ENCODE measurements at regions not wholly inside any gene's neighbourhood (a gene's known extent, or its start where the extent isn't known, plus 50 kb on each side); places are given as distances from the start of the nearest gene placed in this dataset.

DNA sequence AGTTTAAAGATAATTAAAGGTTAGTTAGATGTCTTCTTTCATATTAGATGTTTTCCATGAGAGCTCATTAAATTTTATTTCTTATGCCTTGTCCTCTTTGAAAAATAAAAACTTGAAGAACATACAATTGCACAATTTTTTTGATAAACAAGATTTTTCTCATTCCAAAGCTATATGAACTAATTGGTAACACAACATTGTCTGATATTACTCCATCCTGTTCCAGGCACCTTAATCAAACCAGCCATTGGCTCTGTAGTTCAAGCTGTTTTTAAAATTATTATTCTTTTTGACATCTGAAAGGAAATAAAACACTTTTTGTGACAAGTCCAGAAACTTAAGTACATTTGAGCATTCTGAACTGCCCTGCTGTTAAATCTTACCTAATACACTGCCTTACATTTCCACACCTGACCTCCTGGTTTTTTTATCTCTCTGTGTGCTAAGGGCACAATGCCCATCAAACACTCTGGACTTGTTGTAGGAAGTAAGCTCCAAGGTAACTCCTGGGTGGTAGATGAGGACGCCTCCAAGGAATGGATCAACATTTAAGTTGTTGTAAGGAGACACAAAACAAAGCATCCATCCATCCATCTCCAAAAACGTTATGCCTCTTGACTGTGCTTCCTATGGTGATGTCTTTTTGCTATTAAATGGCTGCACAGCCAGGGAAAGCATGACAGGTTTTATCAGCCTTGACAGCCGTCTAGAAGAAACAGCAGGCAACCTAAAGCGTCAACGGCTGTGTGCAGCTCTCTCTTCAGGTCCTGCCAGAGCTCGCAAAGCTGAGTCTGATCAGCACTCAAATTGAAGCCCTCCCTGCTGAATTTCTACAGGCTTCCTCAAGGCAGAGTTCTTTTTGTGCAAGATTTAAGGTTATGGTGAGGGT lies 449.9 kb upstream of the FLRT2 start:
- no peak for DNase-seq

DNA sequence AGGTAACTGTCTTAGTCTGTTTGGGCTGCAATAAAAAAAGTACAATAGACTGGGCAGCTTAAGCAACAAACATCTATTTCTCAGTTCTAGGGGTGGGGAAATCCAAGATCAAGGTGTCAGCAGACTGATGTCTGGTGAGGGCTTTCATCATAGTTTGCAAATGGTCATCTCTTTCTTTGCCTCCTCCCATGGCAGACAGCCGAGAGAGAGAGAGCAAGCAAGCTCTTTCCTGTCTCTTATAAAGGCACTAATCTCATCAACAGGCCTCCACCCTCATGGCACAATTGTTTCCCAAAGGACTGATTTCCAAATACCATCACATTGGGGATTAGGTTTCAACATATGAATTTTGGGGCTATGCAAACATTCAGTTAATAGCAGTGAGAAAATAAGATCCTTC lies 445.6 kb upstream of the FLRT2 start:
- no peak for DNase-seq

DNA sequence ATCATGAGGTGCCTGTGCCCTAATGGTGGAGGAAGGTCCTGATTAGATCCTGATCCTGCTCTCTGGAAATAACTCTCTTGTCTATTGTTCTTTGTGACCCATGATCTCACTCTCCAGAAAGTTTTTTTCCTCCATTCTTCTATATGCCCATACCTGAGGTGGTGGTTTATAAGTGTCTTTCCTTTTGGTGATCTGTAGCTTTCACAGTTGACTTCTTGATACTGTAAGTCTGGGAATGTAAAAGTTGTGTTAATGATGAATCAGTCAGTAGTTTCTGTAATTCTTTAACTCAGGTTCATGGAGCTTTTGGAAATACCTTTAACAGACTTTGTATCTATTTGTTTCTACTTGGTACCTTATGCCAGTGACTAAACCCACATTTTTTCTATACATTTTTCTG lies 444.0 kb upstream of the FLRT2 start:
- no peak for DNase-seq

- no peak for DNase-seq
Observed at GRCh38 chr14:85087201-85087600, 442.7 kb upstream of the FLRT2 start.

- DNase-seq, result no peak
Observed at GRCh38 chr14:85088192-85088591, 441.8 kb upstream of the FLRT2 start.

GRCh38 chr14:85090681-85091080 lies 439.3 kb upstream of the FLRT2 start:
- no peak for DNase-seq

DNA sequence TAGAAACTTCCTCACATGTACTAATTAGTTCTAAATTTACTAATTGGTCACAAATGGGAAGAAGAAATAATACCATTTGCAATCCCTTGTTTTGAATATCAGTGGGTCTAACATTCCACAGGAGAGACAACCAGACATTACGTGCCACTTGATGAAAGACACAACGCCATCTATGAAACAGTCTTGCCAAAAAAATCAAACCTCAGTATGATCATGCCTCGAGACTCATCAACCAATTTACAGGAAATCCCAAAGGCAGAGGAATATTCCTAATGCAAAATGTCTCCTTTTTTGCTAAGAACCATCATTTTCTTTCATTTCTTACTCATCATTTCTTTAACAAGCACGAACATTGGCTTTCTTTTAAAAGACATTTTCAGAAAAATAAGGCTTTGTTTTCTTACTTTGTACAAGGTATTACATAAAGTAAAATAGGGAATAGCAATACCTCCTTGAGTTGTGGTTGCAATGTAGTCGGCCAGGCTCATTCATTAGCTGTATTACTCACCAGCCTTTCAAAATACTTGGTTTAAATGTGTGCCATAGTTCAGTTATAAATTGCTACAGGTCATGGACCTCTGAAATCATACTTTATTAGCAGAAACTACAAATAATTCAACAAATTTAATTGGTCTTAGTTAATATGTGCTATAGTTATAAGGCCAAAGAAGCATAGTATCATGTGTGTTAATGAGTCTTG lies 436.2 kb upstream of the FLRT2 start:
- no peak for DNase-seq

- no peak for DNase-seq
Observed at GRCh38 chr14:85102591-85102990, 427.4 kb upstream of the FLRT2 start.

GRCh38 chr14:85106506-85106905 lies 423.4 kb upstream of the FLRT2 start:
- no peak for DNase-seq

DNA sequence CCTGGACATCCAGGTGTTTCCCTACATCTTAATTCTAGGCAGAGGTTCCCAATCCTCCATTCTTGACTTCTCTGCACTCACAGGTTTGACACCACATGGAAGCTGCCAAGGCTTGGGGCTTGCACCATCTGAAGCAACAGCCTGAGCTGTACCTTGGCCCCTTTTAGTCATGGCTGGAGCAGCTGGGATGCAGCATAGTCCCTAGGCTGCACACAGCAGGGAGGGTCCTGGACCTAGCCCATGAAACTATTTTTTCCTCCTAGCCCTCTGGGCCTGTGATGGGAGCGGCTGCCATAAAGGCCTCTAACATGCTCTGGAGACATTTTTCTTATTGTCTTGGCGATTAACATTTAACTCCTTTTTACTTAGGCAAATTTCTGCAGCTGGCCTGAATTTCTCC lies 417.2 kb upstream of the FLRT2 start:
- DNase-seq, result no peak

DNA sequence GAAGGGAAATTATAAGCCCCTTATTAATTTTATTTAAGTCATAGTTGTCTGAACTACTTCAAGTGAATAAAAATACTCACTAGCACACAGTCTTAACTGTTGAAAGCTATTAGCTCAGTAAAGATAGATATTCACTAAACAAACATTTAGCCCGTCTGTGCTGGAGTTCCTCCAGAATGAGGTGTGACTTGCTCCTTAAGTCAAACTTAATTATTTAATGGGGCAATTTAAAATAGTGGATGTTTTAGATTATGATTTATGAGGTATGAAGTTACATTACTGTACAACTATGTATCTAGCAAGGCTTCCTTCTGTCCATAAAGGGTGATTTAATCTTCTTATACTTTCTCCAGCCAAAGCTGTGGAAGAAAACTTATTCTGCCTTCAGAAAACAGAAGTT lies 414.0 kb upstream of the FLRT2 start:
- DNase-seq, result no peak

DNA sequence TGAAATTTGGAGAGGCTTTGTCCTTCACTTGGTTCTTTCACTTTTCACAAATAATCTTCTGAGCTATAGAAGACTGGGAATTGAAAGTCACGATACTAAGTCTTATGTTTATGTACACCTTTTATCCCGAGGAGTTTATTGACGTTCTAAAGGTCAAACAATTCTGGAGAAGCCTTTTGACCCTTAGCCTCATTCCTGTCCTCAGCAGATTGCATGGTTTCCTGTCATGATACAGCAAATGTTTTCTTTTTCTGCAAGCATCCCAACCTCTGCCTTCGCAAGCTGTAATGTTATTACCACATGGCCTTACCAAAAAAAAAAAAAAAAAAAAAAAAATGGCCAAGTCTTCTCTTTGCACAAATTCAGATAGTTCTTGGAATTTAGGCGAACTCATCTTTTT lies 411.7 kb upstream of the FLRT2 start:
- no peak for DNase-seq

DNA sequence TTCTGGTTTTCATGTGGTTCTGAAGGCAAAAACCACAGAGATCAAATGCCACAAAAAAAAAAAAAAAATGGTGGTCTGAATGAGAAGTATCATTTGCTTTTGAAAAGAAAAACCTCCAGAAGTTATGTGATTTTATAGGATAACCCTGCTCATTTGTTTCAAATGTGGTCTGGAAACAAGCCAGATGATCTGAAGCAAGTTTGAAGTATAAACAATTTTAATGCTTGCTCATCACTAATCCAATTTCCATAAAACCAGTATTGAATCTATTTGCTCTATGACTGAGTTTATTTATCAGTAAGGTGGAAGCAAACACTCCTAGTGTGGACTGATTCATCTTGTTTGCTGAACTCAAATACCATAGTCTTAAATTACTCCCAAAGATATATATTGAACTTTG lies 407.3 kb upstream of the FLRT2 start:
- DNase-seq, result no peak

GRCh38 chr14:85123755-85124154 lies 406.2 kb upstream of the FLRT2 start:
- no peak for DNase-seq

DNA sequence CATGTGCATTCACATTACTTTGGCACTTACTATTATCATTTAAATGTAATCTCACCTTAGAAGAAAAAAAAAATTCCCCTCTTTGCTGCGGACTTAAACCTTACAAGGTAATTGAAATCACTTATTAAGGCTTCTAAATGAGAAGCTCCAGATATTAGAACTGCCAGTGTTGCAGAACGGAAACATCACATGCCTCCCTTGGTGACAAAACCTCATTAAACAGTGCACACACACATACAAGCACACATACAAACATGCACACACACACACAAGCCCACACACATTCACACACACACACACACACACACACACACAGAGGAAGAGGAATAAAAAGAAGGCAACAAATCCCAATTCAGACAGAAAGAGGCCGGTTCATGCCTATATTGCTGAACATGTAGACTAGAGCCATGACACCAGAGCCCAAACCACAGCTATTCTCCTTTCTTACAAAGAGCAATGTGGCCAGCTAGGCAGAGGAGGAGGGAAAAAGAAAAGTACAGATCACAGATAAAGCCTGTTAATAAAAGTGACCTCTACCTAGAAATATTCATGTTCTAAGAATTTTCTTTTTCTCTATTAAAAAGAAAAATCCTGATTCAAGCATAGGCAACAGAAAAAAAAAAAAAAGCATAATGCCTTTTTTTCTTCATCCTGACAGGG lies 405.2 kb upstream of the FLRT2 start:
- no peak for DNase-seq

DNA sequence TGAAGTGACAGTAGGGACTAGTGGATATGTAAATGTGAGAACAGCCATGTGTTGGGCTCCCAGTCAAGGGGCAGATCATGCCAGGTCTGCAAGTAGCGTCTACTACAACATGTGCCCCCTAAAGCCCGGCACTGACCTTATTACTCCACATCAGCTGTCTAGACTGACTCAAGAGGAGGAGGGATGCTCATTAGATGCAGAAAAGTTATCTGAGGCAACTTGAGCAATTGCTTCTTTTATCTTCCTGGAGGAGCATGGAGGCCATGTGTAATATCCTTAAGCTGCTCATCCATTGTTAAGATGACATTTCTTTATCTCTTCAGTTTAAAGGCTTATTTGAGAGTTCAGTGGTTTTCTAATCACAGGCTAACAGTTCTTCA lies 404.7 kb upstream of the FLRT2 start:
- no peak for DNase-seq

GRCh38 chr14:85129921-85130320 lies 400.0 kb upstream of the FLRT2 start:
- no peak for DNase-seq

DNA sequence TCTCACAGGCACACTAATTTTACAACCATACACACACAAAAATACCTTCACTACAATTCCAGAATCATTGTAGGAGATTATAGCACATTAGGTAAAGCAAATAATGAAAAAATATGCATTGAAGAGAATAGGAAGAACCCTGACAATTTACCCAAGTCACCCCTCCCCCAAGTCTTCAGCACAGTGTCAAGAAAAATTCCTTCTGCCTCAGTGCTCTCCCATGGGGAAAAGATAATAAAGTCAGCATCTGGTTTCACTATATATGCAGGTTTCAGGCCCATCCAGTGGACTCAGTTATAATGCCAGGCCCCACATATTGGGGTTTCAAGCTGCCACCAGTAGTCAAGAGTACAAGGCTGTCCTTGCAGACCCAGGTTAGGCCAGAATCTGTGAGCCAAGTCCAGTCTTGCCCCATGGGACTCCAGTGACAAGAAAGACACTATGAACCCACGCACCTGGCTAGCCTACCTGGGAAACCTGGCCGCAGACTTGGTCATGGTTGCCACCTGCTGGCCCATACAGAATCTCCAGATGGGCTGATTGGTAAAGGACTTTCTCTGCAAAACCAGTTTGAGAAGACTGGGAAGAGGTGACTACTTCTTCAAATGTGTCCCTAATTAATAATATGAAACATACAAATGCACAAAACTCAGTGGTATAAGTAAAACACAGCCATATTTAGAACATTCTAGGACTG lies 398.6 kb upstream of the FLRT2 start:
- no peak for DNase-seq

- DNase-seq, result no peak
Observed at GRCh38 chr14:85142982-85143381, 387.0 kb upstream of the FLRT2 start.

DNA sequence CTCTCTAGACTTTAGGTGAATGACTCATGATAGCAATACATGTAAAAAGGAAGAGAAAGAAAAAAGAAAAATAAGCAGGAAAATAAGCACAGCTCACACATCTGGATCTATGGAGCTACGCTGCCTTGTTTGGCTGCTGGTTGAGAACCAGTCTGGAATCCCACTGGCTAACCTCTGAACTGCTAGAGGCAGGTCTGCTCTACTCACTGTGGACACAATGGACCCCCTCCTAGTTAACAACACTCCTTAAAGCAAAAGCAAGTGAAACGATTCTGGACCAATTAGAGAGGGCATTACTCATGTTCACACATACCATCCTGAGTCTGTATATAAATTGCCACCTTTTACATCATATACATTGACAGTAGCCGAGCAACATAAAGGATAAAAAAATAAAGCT lies 383.2 kb upstream of the FLRT2 start:
- DNase-seq, result no peak

- DNase-seq, result no peak
Observed at GRCh38 chr14:85150166-85150565, 379.8 kb upstream of the FLRT2 start.

GRCh38 chr14:85154714-85155113 lies 375.2 kb upstream of the FLRT2 start:
- DNase-seq, result no peak

DNA sequence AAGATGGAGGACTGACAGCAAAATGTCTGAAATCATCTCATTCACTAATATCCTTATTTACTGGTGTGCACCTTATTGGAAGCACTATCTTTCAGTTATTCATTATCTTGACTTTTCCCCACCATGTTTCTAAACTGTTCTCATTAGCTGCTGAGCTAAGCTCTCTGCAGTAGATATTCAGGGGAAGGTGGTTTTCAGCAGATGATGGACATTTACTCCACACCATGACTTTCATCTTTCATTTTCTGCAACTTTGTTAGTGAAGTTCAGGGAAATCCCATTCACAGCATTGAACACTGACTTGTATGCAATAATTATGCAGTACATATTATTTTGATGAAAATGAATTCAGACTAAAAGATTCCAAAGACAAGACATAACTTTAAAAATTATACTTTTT lies 373.6 kb upstream of the FLRT2 start:
- no peak for DNase-seq

Data from activated CD4-positive, alpha-beta T cell treated with anti-CD3 and anti-CD28 coated beads for 4 hours (primary cell).